KMS-11 (cell line): ENCODE measurements at regions not wholly inside any gene's neighbourhood (a gene's known extent, or its start where the extent isn't known, plus 50 kb on each side); places are given as distances from the start of the nearest gene placed in this dataset.
A peak's percentile ranks its signal among the peaks of the same experiment; 100 is the strongest.

Experiments
- H2AFZ ChIP-seq: fragments of 200-600 bp; sonication (generic); 2 replicates; pipeline ENCODE4 v1.6.1; 2016; ENCODE audit warnings: antibody characterized with exemption, mixed run types, low read depth
- H3K27ac ChIP-seq: fragments of 200-600 bp; sonication (generic); 2 replicates; pipeline ENCODE4 v1.6.1; 2016; ENCODE audit warnings: mild to moderate bottlenecking, mixed run types
- H3K27me3 ChIP-seq: fragments of 200-600 bp; sonication (generic); 2 replicates; pipeline ENCODE4 v1.6.1; 2017; ENCODE audit warnings: mild to moderate bottlenecking, low read depth, mixed run types, moderate library complexity; ENCODE audit not compliant: insufficient read depth
- H3K36me3 ChIP-seq: fragments of 200-600 bp; sonication (generic); 2 replicates; pipeline ENCODE4 v1.6.1; 2017; ENCODE audit warnings: mild to moderate bottlenecking, mixed run types; ENCODE audit not compliant: insufficient read depth
- H3K4me1 ChIP-seq: fragments of 200-600 bp; sonication (generic); 2 replicates; pipeline ENCODE4 v1.6.1; 2016; ENCODE audit warnings: mild to moderate bottlenecking, low read depth, mixed run types; ENCODE audit not compliant: poor library complexity, severe bottlenecking
- H3K4me2 ChIP-seq: fragments of 200-600 bp; sonication (generic); 2 replicates; pipeline ENCODE4 v1.7.0; 2016; ENCODE audit warnings: mild to moderate bottlenecking, mixed run types
- H3K4me3 ChIP-seq: fragments of 200-600 bp; sonication (generic); IDR thresholded peaks from 2 replicates; pipeline ENCODE4 v1.6.1; 2017; ENCODE audit warnings: low read depth, low read length, mixed read lengths; ENCODE audit not compliant: insufficient read depth
- H3K79me2 ChIP-seq: fragments of 200-600 bp; sonication (generic); 2 replicates; pipeline ENCODE4 v1.6.1; 2016; ENCODE audit warnings: low read depth, mixed run types; ENCODE audit not compliant: insufficient read depth
- H3K9ac ChIP-seq: fragments of 200-600 bp; sonication (generic); 2 replicates; pipeline ENCODE4 v1.6.1; 2016; ENCODE audit warnings: mild to moderate bottlenecking, mixed run types
- H4K20me1 ChIP-seq: fragments of 200-600 bp; sonication (generic); 2 replicates; pipeline ENCODE4 v1.6.1; 2016; ENCODE audit warnings: mild to moderate bottlenecking, mixed run types; ENCODE audit not compliant: insufficient read depth
- TF ChIP-seq, protein P1 (sequence below): fragments of 200-600 bp; sonication (generic); conservative IDR thresholded peaks from 2 replicates; pipeline ENCODE4 v1.6.1; 2017; ENCODE audit warnings: low read depth, mild to moderate bottlenecking, antibody characterized with exemption, low read length, moderate library complexity, mixed read lengths

GRCh38 chr12:126781593-126781992, 1485.4 kb upstream of the TMEM132C start:
- Histone ChIP-seq H3K4me2 (no peak overlapping the region), H3K36me3 (no peaks in the 10 kb centered on the region), H4K20me1 (no peaks in the 10 kb centered on the region), H2AFZ (no peak overlapping the region), H3K4me3 (no peak overlapping the region), H3K9ac (no peak overlapping the region), H3K79me2 (no peaks in the 10 kb centered on the region), H3K27me3 (no peaks in the 10 kb centered on the region), H3K4me1 (no peaks in the 10 kb centered on the region), H3K27ac (no peak overlapping the region)
- TF ChIP-seq, protein P1, sequence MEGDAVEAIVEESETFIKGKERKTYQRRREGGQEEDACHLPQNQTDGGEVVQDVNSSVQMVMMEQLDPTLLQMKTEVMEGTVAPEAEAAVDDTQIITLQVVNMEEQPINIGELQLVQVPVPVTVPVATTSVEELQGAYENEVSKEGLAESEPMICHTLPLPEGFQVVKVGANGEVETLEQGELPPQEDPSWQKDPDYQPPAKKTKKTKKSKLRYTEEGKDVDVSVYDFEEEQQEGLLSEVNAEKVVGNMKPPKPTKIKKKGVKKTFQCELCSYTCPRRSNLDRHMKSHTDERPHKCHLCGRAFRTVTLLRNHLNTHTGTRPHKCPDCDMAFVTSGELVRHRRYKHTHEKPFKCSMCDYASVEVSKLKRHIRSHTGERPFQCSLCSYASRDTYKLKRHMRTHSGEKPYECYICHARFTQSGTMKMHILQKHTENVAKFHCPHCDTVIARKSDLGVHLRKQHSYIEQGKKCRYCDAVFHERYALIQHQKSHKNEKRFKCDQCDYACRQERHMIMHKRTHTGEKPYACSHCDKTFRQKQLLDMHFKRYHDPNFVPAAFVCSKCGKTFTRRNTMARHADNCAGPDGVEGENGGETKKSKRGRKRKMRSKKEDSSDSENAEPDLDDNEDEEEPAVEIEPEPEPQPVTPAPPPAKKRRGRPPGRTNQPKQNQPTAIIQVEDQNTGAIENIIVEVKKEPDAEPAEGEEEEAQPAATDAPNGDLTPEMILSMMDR, result no peak

DNA sequence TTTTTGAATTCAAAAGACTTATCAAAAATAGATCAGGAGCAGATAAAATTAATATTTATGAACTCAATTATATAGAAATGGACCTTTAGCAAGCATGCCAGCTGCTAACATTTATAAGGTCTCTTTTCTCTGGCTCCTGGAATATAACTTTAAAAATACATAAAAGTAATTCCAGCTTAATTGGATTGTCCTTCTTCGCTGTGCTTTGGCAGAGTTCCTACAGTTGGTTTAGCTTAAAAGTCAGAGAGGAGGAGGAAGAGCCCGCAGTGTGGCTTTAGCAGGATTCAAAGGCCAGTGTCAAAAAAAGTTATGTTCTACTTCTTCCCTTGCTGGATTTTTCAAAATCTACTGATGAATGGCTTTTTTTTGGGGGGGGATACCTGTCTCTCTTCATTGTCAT, 1484.9 kb upstream of the TMEM132C start:
- TF ChIP-seq, protein P1, result no peak
- H3K27ac ChIP-seq, result no peak overlapping the region
- no peaks in the 10 kb centered on the region for H3K4me1 ChIP-seq

DNA sequence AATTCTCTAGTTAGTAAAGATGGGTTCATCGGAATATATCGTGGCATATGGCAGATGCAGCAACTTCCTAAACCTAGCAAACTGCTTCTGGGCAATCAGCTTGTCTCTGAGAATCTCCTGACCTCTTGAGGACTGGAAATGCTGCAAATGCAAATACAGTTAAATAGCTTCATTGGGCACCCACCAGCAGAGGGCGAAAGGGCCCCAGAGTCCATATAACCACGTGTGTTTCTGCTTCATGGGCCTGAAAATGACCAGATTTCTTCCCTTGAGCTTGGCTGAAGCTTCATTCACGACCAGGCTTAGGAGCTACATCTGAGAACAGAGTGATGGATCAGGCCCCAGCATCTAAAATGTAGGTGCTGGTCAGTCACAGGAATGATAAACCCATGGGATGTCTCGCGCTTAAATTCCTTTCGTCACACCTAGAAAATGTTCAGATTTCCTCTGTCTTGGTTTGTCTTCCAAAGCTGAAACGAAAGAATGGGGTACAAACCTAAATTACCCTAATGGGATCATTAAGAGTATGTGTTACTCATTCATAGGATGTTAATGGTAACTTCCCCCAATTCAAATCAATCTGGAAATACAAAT, 1482.5 kb upstream of the TMEM132C start:
- Histone ChIP-seq H3K27ac (no peak overlapping the region), H3K4me1 (no peaks in the 10 kb centered on the region), H3K4me3 (no peak overlapping the region), H3K9ac (no peak overlapping the region), H4K20me1 (no peaks in the 10 kb centered on the region), H3K79me2 (no peaks in the 10 kb centered on the region), H2AFZ (no peak overlapping the region), H3K36me3 (no peaks in the 10 kb centered on the region), H3K27me3 (no peaks in the 10 kb centered on the region), H3K4me2 (no peak overlapping the region)
- TF ChIP-seq, protein P1, result peak; percentile 58

More for the DNA sequence above, 1484.9 kb upstream of the TMEM132C start:
- Histone ChIP-seq H3K79me2 (no peaks in the 10 kb centered on the region), H3K27me3 (no peaks in the 10 kb centered on the region), H3K36me3 (no peaks in the 10 kb centered on the region), H4K20me1 (no peaks in the 10 kb centered on the region), H2AFZ (no peak overlapping the region), H3K9ac (no peak overlapping the region), H3K4me3 (no peak overlapping the region), H3K4me2 (no peak overlapping the region)

DNA sequence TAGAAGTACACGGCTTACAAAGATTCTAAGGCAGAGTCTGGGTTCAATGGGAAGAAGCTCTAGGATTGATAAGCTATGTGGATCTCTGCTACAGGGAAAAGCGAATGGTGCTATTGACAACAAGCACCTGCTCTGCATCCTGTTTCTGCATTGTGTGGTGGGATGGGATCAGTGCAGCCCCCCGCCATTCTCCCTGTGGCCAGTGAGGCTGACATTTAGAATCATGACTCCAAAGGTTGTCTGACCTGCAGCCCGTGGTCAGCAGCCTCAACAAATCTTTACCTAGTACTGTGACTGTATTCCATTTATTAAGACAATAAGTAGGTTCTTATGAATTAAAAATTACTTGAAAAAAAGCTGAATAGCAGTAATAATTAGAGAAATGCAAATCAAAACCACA, 1477.0 kb upstream of the TMEM132C start:
- Histone ChIP-seq H3K4me1 (no peaks in the 10 kb centered on the region), H3K9ac (no peak overlapping the region), H3K27me3 (no peaks in the 10 kb centered on the region), H2AFZ (no peak overlapping the region), H3K4me3 (no peak overlapping the region), H3K36me3 (no peaks in the 10 kb centered on the region), H3K79me2 (no peaks in the 10 kb centered on the region), H3K27ac (no peak overlapping the region), H3K4me2 (no peak overlapping the region), H4K20me1 (no peaks in the 10 kb centered on the region)
- TF ChIP-seq, protein P1, result no peak
